DLD1 (cell line): ENCODE measurements at regions not wholly inside any gene's neighbourhood (a gene's known extent, or its start where the extent isn't known, plus 50 kb on each side); places are given as distances from the start of the nearest gene placed in this dataset.

Experiments used
- in situ Hi-C: cut with HindIII; loops from 2 replicates; pipeline ENCODE4 v1.10.0; 2017; ENCODE audit warnings: low sequenced_read_pairs

GRCh38 chr10:3493621-3494020 is 291.4 kb downstream of the KLF6 start:
- in situ Hi-C loops = no loop called here

DNA sequence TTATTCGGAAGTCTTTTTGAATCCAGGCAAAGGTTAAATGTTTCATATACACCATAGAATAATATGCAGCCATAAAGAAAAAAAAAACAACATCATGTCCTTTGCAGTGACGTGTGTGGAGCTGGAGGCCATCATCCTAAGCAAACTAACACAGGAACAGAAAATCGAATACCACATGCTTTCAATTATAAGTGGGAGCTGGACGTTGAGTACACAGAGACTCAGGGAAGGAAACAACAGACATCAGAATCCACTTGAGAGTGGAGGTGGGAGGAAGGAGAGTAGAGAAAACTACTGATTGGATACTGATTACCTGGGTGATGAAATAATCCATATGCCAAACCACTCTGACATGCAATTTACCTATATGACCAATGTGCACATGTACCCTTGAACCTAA is 293.4 kb downstream of the KLF6 start:
- in situ Hi-C loops = no loop called here

GRCh38 chr10:3487228-3487627 is 297.8 kb downstream of the KLF6 start:
- in situ Hi-C loops = no loop called here

- in situ Hi-C loops = no loop called here
Observed at GRCh38 chr10:3486346-3487065, 298.5 kb downstream of the KLF6 start.

DNA sequence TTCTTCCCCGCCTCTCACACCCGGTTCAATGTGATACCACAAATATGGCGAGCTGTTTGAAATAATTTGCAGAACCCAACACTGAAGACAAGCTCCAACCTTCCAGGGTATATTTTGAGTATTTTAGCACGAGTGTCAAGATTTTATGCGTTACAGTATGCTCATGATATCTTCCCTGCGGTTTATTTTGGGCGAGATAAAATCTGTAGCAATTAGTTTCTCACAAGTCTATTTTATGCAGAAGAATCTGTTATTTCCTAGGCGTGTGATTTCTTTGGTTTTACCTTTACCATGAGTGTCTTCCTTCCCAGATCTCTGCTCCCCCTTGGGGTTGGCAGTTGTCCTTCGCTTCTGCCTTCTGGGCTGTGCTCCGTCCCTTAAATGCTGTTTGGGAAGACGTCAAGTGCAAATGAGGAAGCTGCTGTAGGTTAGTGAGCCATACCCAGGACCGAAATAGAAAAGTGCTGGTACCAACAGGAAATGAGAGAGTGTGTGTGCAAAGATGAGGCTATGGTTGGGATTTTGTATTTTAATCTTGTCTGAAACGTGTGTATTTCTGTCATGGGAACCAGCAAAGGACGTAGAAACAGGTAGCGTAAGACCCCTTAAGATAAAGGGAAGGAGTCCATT is 299.8 kb downstream of the KLF6 start:
- in situ Hi-C loops = no loop called here

GRCh38 chr10:3484306-3485056 is 300.5 kb downstream of the KLF6 start:
- in situ Hi-C loops = no loop called here

DNA sequence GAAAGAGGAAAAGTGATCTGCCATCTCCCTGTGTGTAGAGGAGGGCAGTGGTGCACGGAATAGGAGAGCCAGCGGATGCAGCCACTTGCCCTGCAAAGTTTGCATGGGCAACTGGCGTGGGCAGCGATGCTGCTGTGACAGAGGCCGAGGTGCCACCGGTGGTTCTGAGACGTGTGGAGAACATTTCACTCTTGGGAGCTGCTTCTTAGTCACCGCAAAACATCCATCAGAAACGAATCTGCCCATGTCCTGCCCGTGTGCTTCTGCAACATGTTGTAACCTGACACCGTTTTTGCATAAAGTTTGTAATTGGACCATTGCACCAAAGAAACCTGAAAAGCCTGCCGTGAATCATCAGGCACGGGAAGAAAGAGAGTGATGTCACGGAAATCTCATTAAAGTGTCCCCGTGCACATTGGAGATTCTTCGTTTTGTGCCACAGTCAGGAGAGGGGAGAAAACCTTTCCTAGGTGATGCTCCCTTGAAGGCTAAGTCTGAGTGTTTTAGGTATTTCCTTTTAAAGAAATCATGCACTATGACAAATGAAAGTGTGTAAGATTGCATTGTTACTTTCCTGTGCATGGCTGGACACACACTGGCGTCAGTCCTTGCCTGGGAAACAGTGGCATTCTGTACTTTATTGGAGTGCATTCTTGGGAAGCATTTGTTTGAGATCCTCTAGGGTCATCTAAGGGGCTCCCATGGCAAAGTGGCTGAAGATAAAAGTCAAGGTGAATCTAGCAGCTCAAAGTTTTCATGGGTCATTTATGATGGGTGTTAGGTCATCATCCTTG is 302.6 kb downstream of the KLF6 start:
- in situ Hi-C loops = no loop called here

DNA sequence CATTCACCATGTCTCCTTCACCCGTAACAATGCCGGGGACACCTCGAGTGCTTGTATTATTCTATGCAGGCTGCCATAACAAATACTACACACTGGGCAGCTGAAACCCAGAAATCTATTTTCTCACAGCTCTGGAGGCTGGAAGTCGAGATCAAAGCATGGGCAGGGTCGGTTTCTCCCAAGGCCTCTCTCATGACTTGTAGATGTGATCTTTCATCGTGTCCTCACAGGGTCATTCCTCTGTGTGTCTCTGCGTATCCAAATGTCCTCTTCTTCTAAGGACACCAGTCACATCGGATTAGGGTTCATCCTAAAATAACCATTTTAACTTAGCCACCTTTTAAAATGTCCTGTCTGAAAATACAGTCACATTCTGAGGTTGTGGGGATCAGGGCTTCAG is 303.5 kb downstream of the KLF6 start:
- in situ Hi-C loops = no loop called here

- in situ Hi-C loops = no loop called here
Observed at GRCh38 chr10:3480990-3481315, 304.1 kb downstream of the KLF6 start.

DNA sequence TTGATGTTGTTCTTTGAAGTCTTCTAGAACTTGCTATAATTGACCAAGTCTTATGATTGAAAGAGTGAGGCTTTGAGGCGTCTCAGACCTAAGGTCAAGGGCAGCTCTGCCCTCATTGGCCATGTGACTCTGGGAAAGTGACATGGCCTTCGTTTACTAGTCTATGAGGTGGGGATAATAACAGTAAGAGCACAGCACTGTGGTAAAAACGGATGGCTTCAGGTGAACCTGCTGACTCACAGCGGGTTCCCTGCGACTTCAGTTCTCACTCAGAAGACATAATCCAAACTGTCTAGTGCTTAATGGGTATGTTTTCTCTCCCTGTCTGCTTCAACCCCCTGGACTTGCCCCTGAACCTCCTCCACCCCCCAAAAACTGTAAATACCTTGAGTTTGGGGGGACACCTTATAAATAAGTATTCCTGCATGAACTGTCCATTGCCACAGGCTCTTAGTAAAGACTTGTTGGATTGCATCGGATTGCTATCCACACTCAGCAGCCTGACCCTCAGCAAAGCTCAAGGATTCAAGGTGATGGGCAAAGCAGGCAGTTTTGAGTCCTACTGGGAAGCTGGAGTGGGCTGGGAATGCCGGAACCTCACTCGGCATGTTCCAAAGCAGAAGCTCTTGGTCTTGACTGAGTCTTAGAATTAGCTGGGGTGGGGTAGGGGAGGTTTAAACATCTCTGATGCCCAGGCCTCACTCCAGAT is 304.6 kb downstream of the KLF6 start:
- in situ Hi-C loops = no loop called here

DNA sequence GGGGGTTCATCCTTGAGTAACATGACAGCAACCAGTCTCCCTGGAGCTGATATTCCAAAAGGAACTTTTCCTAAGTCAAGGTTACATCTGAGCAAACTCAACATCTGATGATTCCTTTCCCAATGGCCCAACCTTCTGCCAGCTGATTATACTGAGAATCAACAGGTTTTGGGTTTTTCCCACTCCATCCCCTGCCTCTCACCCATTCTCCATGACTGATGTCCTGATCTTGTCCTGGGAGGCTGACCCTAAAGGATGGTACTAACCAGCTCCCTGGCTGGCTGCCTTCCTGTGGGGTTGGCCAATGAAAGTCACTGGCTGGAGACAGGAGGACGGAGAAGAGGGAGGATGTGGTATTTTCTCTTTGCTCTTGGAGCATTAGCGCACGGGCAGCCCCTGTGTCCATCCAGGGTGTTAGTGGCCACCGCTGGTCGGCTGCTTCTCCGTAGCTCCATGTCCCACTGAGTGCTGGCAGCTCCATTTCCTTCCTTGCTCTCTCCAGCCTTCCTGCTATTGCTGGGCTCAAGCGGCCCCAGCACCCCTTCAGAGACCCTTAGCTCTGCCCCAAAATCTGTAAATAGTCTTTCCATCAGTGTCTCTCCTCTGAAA is 306.2 kb upstream of the PITRM1 start:
- in situ Hi-C loops = no loop called here

GRCh38 chr10:3478153-3478552 is 305.6 kb upstream of the PITRM1 start:
- in situ Hi-C loops = no loop called here

DNA sequence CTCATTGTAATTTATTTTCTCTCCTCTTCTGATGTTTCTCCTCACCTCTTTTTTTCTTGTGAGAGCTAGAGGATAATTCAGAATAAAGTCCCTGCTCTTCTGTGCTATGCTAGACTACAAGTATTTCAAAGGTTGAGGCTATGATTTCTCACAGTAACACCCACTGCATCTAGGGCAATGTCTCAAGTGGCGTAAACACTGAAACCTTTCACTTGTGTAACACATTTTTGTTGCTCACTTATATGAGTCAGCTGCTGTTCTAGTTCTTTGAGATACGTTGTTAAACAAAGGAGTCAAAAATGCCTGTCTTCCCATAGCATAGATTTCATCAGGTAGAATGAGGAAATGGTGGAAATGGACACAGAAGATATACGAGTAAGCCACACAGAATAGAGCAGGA is 305.1 kb upstream of the PITRM1 start:
- in situ Hi-C loops = no loop called here

- in situ Hi-C loops = no loop called here
Observed at GRCh38 chr10:3476640-3477448, 304.3 kb upstream of the PITRM1 start.

DNA sequence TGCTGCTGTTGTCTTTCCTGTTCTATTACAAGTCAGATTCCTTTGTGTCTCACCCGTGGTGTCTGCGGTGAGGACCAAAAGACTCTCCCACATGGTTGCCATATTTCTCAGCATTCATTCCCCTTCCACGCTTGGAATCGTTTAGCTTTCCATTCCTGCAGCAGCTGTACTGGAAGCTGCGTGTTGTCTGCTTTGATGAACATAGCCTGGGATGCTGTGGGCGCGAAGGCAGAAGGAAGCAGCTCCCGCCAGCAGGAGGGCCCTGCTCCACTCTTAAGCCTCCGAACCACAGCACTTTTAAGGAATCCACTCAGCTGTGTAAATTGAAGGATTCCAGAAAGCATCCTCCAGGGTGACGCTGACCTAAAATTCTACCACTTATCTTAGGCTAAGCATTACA is 303.6 kb upstream of the PITRM1 start:
- in situ Hi-C loops = no loop called here

DNA sequence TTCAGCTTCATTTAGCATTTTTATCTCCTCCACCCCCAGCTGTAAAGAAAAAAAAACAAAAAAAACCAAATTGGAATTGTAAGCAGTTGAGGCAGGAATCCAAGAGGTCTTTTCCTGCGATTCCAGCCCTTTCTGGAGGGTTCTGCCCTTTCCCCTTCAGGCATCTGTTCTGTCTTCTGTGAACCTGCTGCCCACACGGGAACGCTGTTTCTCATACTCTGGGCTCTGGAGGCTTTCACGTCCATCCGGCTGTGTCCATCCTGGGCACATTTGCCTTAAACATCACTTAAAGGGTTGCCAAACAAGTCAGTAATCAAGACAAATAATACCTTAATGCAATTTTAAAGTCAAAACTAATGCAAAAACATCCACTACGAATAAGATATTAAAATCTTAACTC is 302.8 kb upstream of the PITRM1 start:
- in situ Hi-C loops = no loop called here

- in situ Hi-C loops = no loop called here
Observed at GRCh38 chr10:3474266-3474665, 301.7 kb upstream of the PITRM1 start.

- in situ Hi-C loops = no loop called here
Observed at GRCh38 chr10:3473271-3473670, 300.7 kb upstream of the PITRM1 start.

- in situ Hi-C loops = no loop called here
Observed at GRCh38 chr10:3472287-3473051, 299.9 kb upstream of the PITRM1 start.
